Caki2 (cell line): ENCODE measurements at regions not wholly inside any gene's neighbourhood (a gene's known extent, or its start where the extent isn't known, plus 50 kb on each side); places are given as distances from the start of the nearest gene placed in this dataset.
"Not testable (repeated sequence)": the region's sequence is repeated elsewhere in the genome, so short reads cannot be mapped to it uniquely, and the experiment has no call there.

Source experiments
- DNase-seq: peaks from one replicate; pipeline ENCODE4 v3.0.0-alpha.2; 2015; ENCODE audit warnings: low read depth
- in situ Hi-C: cut with HindIII; loops from 2 replicates; pipeline ENCODE4 v1.10.0; 2016; ENCODE audit warnings: low sequenced_read_pairs, low pct_unique_long_range_greater_than_20kb, mixed read lengths

GRCh38 chr6:130682066-130682465 is 145.1 kb upstream of the SMLR1 start:
- in situ Hi-C loops: no loop called here
- no peak for DNase-seq

- no peak for DNase-seq
- in situ Hi-C loops: no loop called here
These were observed 143.3 kb upstream of the SMLR1 start for GRCh38 chr6:130683761-130684517.

- DNase-seq: no peak
- in situ Hi-C loops: no loop called here
These were observed 134.5 kb upstream of the SMLR1 start for GRCh38 chr6:130692659-130693058.

GRCh38 chr6:130693944-130694343 is 133.3 kb upstream of the SMLR1 start:
- no peak for DNase-seq

GRCh38 chr6:130694606-130695005 is 132.6 kb upstream of the SMLR1 start:
- in situ Hi-C loops: no loop called here
- no peak for DNase-seq

More at GRCh38 chr6:130693944-130694343, 133.3 kb upstream of the SMLR1 start:
- in situ Hi-C loops: no loop called here

- no peak for DNase-seq
- in situ Hi-C loops: no loop called here
These were observed 130.4 kb upstream of the SMLR1 start for GRCh38 chr6:130696806-130697205.

GRCh38 chr6:130697271-130697994 is 129.8 kb upstream of the SMLR1 start:
- DNase-seq: no peak
- in situ Hi-C loops: no loop called here

- in situ Hi-C loops: no loop called here
- DNase-seq: peak; percentile 23
These were observed 129.1 kb upstream of the SMLR1 start for GRCh38 chr6:130697995-130698535.

- in situ Hi-C loops: no loop called here
- no peak for DNase-seq
These were observed 127.5 kb upstream of the SMLR1 start for GRCh38 chr6:130699742-130700141.

GRCh38 chr6:130700397-130700796 is 126.8 kb upstream of the SMLR1 start:
- DNase-seq: no peak

GRCh38 chr6:130708338-130708737 is 118.9 kb upstream of the SMLR1 start:
- DNase-seq: peak; percentile 3
- in situ Hi-C loops: no loop called here

More at GRCh38 chr6:130700397-130700796, 126.8 kb upstream of the SMLR1 start:
- in situ Hi-C loops: no loop called here

GRCh38 chr6:130711641-130712040 is 115.6 kb upstream of the SMLR1 start:
- DNase-seq, in situ Hi-C loops: not testable (repeated sequence)

GRCh38 chr6:130713144-130713543 is 114.1 kb upstream of the SMLR1 start:
- no peak for DNase-seq
- in situ Hi-C loops: no loop called here

- in situ Hi-C loops: no loop called here
- no peak for DNase-seq
These were observed 112.1 kb upstream of the SMLR1 start for GRCh38 chr6:130715058-130715457.

GRCh38 chr6:130716466-130716865 is 110.7 kb upstream of the SMLR1 start:
- in situ Hi-C loops: no loop called here
- no peak for DNase-seq

GRCh38 chr6:130717657-130718056 is 109.5 kb upstream of the SMLR1 start:
- in situ Hi-C loops: no loop called here
- no peak for DNase-seq

GRCh38 chr6:130720076-130720715 is 107.0 kb upstream of the SMLR1 start:
- in situ Hi-C loops: no loop called here
- DNase-seq: peak; percentile 8

- in situ Hi-C loops: no loop called here
- DNase-seq: no peak
These were observed 103.1 kb upstream of the SMLR1 start for GRCh38 chr6:130724089-130724488.

- in situ Hi-C loops: no loop called here
- no peak for DNase-seq
These were observed 101.7 kb upstream of the SMLR1 start for GRCh38 chr6:130725551-130725950.
